GM21723 (cell line): ENCODE measurements at regions not wholly inside any gene's neighbourhood (a gene's known extent, or its start where the extent isn't known, plus 50 kb on each side); places are given as distances from the start of the nearest gene placed in this dataset.
"Not testable (repeated sequence)": the region's sequence is repeated elsewhere in the genome, so short reads cannot be mapped to it uniquely, and the experiment has no call there.

Source experiments
- ATAC-seq: cut with Tn5 transposase; IDR thresholded peaks from one replicate; pipeline ENCODE4 v1.9.1; 2021; ENCODE audit warnings: mild to moderate bottlenecking, moderate library complexity; ENCODE audit not compliant: unreplicated experiment

DNA sequence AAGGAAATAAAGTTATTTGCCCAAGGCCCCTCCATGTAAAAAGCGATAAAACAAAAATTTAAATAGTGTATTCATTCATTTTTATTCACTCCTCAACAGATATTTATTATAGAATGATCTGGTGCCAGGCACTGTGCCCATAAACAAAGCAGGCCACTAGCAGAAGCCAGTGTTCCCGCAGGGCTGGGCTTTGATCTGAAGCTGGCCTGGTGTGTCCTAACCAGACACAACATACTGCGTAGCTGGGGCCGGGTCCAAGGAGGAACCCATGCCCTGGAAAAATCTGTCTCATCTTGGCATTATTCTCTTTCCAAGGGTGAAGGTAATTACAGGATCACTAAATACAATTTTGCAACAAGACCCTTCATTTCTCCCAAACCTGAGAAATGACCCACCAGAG lies 537.4 kb upstream of the CDH5 start:
- ATAC-seq = no peak

DNA sequence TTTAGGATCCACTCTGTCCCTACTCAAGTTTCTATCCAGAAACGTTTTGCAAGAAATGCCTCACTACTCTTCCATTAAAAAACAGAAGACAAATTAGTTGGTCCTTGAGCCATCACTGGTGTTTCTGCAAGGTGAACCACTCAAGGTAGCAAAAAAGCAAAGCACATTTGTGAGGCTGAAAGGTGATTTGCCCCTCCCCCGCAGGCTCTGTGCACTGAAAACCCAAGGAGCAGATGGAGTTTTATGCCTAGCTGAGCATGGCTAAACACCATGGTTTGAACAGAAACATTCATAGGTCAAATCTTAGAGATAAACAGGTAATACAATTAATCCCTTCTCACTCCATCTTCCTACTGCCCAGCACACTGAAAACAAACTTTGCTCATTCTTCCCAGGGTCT lies 538.2 kb upstream of the CDH5 start:
- no peak for ATAC-seq

DNA sequence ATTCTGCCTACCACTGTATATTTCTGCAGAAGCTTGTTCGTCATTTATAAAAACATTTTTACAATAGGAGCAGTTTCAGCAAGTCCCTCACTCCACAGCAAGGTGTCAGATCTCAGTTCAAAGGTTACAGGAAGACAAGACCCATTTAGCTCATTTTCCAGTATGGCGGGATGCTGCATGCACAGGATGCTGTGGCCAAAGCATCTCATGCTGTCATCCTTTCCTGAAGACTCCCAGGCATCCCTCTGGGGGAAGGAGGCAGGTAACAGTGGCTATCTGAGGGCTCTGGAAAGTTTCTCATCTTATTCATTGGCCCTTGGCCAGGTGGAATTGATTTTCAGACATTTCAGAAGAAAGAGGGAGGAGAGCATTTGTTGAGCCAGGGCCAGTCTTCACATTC lies 539.3 kb upstream of the CDH5 start:
- ATAC-seq = no peak

DNA sequence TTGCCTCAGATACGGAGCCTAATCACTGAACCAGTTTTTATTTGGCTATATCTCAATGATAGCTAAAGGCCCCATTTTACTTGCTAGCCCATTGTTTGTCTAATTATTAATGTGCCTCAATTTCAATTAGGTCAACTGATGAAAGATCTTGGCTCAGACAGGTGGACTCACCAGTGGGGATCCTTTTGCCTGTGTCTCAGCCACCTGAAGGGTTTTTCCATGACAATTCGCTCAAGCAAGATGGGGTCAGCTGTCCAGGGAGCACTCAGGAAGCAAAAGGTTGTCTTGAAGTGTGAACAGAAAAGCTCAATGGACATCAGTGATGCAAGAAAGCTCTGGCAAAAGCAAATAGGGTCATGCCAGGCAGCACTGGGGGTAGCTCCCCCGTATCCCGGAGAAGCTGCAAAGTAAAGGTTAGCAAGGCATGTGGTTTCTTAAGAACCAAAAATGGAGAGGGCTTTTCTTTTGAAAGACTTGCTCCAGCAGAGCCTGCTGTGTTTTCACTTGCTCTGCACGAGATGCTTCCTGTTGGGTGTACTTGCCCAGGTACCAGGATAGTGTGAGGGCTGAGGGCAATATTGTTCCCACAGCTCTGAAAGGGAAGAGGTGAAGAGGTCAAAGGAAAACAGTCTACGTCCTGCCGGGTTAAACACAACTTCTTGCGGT lies 541.2 kb upstream of the CDH5 start:
- no peak for ATAC-seq

DNA sequence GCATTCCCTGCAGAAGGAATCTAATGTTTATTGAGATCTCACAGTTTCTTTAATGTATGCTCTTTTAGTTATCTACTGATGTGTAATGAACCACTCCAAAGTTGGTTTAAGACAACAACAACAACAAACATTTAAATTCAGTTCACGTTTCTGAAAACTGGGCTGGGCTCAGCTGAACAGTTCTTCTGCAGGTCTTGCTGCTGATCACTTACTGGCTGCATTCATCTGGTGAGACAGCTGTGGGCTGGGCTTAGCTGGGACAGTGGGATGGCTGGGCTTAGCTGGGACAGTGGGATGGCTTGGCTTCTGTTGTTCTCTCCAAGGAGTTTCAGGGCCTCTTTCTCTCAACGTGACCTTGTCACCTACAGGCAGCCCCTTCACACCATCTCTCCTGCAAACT lies 544.3 kb upstream of the CDH5 start:
- ATAC-seq = no peak

DNA sequence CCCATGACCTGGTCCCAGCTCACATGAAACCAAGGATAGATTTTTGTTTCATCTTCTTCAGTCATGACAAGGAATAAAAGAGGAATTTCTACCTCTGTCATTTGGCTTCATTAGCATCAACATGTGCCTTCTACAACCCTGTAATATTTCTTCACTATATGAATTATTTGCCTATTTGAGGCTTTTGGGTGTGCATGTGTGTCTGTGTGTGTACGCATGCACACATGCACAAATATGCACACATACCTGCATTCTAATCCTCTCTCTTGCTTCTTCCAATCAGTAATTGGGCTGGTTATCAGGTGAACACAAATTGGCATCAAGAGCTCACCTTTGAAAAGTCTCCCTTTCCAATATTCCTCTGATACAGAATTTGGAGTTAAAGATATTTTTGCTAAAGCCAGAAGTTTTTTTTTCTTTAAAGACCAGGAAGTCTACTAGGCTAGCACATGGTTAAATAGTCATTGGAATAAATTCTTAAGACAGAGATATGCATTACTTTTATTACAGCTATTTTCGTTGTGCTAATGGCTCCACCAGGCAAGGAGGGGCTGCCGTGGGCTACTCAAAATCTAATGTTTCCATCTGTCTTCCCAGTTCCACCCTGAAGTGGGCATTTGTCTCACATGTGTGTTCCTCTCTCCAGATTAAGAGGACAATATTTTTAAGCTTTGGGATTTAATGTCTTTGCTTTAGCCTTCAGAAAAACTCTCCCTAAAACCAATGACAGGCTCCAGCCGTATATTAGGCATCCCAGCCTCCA lies 547.2 kb upstream of the CDH5 start:
- ATAC-seq = no peak

DNA sequence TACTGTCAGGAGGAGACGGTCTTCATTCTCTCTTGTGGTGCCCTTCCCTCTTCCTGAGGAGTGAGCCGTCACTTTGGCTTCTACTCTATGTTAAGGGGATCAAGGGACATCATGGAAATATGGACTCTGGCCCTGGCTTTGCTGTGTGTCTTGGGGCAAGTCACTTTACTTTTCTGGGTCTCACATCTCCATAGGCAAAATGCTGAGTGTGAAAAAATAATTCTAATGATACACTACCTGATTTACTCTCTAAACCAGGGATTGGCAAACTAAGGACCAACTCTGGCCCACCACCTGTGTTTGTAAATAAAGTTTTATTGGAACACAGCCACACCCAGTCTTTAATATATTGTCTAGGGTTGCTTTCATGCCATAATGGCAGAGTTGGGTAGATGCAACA lies 548.7 kb upstream of the CDH5 start:
- ATAC-seq = no peak

DNA sequence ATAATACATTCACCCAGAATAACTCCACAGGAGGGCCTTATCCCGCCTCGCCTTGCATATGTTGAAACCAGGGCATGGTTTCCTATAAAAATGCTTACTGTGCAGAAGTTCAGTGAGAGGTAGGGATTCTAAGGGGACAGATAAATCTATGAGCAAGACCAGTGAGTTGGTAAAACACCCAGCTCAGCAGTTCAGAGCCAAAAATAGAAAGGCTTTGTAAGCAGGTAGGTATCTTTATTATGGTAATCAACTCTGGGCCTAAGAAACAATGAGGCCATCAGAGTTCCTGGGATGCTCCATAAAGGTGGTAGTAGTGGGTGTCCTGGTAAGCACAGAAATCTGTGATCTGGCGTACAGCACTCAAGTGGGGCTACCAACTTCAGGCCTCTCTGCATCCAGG lies 549.4 kb upstream of the CDH5 start:
- ATAC-seq = no peak

DNA sequence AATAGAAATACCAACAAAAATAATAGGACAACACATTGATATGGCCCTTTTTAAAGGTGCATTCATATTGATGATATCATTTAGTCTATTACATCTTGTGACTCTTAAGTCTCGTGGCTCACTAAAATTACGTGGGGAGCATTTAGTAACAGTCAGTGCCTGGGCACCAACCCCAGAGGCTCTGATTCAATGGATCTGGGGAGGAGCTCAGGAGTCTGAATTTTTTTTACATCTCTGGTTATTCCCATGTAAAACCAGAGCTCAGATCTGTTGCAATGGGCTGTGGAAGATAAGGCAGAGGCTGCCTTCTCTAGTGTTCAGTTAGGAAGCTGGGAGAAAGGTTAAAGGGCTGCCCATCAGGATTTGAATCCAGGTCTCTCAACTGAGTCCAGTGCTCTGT lies 549.9 kb upstream of the CDH5 start:
- ATAC-seq = no peak

DNA sequence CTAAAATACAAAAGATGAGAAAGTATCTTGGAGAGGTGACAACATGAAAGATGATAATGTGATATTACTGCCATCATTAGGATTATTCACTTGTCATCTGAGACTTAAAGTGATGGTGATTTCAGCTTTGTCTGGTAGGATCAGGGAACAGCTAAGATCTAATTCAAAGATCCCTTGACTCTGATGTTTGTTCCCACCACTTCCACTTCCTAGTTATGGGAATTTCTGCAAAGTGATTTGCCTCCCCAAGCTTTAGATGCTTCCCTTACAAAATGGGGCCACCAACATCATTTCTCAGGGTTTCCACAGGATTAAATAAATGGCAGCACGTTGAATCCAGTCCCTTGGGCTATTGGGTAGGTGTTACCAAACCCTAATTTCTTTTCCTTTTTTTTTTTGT lies 550.8 kb upstream of the CDH5 start:
- no peak for ATAC-seq

DNA sequence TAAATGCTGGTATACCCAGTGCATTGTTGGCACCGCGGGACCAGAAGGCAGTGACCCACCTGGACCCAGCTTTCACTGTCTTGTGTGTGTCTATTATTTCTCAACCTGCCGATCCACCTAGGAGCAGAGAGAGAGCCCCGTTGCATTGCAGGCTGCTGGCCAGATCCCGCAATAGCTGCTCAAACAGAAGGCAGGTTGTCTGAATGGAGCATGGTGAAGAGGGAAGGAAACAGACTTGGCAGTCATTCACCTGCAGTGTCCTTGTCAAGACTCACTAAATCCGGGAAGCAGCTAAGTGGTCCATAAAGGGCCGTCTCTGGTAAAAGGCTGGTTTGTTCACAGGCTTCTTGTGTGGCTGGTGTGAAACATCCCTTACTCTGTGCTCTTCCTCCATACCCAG lies 552.6 kb upstream of the CDH5 start:
- not testable (repeated sequence) for ATAC-seq

DNA sequence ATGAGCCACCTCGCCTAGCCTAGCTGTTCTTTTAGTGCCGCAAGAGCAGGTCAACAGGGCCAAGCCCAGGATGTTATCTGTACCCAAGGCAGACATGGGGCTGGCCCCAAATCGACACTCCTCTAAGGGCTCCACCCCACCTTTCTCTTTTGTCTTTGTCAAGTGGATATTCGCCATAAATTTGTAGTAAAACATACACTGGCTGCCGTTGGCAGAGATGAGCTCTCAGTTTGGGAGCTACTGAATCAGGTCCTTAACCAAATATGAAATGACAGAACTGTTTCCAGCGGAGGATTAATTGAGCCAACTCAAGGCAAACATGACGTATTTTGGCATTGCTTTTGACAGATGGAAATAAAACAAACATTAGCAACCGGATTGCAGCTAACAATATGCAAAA lies 556.9 kb upstream of the CDH5 start:
- no peak for ATAC-seq

DNA sequence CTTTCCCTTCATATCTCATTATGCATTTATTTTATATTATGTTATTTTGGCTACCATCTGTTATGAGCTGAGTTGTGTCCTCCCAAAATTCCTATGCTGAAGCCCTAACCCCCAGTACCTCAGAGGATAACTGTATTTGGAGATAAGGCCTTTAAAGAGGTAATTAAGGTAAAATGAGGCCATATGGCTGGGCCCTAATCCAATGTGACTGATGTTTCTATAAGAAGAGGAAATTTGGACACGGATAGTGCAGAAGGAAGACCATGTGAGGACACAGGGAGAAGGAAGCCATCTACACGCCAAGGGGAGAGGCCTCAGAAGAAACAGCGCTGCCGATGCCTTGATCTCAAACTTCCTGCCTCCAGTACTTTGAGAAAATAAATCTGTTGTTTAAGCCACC lies 557.7 kb upstream of the CDH5 start:
- no peak for ATAC-seq

DNA sequence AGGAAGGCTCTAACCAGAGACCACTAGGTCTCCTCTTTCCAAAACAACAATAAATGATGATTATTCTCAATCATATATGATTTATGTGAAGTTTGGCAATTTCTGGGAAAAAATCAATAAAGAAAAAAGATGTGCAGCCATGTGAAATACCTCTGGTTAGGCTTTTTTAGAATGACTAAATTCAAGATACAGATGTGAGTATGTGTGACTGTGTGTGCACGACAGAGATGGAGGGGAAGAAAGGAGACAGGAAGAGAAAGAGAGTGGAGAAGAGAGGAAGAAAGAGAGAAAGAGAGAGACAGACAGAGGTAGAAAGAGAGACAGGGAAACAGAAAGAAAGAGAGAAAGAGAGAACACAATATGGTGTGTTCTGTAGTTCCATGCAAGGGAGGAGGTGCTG lies 558.6 kb upstream of the CDH5 start:
- ATAC-seq = no peak

DNA sequence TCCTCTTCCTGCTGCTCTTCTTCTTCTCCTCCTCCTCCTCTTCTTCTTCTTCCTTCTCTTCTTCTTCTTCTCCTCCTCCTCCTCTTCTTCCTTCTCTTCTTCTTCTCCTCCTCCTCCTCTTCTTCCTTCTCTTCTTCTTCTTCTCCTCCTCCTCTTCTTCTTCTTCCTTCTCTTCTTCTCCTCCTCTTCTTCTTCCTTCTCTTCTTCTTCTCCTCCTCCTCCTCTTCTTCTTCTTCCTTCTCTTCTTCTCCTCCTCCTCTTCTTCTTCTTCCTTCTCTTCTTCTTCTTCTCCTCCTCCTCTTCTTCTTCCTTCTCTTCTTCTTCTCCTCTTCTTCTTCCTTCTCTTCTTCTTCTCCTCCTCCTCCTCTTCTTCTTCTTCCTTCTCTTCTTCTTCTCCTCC lies 560.8 kb upstream of the CDH5 start:
- ATAC-seq = not testable (repeated sequence)

DNA sequence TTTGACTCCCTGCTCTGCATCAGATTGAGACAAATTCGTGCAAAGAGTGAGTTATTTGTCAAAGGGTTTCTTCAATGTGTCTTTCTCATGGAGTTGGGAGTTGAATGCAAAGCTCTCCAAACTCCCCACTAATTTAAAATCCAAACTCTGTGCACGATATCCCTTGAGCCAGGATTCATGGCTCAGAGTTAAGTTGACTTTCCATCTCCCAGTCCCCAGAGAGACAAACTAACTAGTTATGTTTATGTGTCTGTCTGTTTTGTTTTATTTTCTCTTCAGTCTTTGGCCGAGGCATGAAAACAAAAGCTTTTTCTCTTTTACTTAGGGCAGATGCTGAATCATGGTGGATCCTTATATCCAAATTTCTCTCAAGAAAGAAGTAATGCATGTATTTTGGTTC lies 570.0 kb upstream of the CDH5 start:
- no peak for ATAC-seq

DNA sequence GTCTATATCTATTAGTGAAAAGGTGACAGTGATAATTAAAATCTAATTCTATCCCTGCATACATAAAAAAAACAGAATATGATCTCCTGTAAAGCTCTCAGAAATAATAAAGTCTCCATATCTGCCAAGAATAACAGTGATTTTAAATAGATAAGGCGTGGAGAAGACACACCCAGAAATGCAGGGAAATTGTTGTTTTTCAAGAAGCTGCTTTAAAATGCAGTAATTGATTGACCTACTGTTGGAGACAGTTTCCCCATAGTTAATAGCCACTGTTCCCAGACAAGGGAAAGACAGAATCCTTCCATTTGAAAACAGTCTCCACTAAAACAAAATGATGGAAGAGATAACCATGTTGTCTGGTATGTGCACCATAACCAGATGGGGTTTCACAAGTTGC lies 571.5 kb upstream of the CDH5 start:
- ATAC-seq = no peak

DNA sequence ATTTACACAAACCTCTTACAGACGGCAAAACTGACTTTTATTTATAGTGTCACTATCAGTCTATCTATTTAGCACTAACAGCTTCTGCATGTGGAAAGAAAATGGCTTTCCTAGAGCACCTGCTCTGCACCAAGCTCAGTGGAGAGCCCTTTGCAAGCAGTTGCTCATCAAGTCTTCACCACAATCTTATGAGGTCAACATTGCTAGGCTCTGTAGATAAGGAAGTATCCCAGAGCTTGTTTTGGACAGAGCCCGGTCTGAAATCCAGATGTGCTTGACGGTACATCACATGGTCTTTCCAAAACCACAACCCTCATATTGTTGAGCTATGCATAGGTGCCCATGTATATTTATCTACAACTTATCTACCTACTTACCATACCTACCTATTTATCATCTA lies 572.7 kb upstream of the CDH5 start:
- no peak for ATAC-seq

DNA sequence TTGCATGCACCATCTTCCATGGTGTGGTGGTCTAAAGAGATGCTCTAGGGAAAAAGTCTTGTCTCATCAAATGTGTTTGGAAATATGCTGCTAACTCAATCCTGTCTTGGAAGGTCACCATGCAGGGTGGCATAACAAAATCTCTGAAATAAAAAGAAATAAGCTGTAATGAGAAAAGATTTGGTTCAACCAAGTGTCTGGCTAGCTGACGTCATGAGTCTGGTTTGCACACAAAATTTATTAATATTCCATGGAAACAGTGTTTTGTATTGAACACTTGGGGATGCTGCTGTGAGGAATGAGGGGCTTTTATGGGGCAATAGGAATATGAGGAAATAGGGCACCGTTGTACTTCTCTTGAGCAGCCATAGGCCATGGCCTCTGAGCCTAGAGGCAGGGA lies 575.7 kb upstream of the CDH5 start:
- ATAC-seq = no peak

DNA sequence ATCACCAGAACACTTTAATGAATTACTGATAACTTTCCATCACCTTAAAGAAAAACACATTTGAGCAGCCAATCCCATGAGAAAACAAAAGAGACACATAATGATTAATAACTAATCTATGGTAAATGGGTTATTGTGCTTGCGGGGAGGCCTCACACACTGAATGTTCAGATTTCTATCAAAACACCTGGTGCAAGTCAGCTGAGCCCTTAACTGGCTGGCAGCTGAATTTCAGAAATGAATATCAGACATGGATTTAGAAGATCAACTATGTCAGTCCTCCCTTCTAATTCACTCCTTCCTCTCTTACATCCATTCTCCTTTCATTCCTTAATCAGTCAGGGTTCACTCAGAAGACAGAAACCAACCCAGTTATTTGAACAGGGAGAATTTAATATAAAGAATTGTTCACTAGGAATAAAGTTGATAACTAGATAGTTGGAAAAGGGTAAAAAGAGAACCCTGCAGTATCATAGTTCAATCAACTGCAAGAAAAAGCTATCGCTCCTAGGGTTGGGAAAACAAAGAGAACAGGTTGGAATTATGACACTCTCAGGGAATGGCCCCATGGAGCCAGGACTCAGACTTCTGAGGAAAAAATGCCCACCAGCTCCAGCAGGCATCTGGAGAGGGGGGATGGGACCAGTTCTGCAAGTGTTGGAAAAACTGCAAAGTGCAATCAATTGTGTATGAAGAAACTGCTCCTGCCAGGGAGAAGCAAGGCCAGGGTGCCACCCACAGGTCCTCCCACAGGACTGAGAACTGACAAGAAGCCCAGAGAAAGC lies 577.1 kb upstream of the CDH5 start:
- ATAC-seq = no peak

DNA sequence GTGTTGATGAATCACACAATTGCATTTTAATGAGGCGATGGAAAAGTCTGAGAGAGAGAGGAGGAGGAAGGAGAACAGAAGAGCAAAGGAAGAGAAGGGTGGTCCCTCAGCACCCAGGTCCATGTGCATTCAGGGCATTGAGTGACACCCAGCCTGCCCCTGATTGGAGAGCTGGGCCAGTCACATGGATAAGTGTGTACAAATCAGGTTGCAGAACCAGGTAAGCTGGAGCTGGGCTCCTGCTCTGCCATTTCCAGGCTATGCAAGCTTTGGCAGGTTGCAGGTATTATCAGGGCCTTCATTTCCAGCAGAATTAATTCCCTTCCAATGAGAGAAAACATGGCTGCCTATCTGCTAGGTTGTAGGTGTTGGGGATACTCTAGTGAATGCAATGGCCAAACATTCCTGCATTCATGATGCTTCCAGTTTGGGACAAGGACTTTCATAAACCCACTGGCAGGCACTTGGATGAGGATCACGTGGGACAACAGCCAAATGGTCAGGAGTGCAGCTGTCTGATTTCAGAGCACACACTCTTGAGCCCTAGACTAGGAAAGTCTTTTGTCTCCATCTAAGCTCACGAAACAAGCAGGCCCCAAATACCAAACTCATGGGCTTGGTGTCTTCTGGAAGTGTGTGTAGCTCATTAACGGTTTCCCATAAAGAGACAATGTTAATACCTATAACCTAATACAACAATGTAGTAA lies 577.9 kb upstream of the CDH5 start:
- ATAC-seq = no peak
